ENCODE measurements at regions not wholly inside any gene's neighbourhood (a gene's known extent, or its start where the extent isn't known, plus 50 kb on each side); places are given as distances from the start of the nearest gene placed in this dataset.
"Not testable (repeated sequence)": the region's sequence is repeated elsewhere in the genome, so short reads cannot be mapped to it uniquely, and the experiment has no call there.

DNA sequence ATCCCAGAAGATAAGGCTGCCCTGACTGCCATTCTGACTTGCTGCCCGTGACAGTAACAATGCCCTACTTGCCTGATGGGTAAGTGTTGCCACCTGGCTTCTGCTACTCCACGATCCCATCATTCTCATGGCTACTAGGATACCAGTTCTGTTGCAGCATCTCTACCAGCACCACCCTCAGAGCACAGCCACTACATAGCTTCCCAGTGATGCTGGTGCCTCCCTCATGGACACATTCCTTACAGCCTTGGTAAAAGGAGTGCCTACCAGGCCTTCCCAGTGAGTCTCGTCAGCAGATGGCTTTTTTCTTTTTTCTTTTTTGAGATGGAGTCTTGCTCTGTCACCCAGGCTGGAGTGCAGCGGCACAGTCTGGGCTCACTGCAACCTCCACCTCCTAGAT is 84.4 kb upstream of the CMKLR1 start:
- DNase-seq = no peak

DNA sequence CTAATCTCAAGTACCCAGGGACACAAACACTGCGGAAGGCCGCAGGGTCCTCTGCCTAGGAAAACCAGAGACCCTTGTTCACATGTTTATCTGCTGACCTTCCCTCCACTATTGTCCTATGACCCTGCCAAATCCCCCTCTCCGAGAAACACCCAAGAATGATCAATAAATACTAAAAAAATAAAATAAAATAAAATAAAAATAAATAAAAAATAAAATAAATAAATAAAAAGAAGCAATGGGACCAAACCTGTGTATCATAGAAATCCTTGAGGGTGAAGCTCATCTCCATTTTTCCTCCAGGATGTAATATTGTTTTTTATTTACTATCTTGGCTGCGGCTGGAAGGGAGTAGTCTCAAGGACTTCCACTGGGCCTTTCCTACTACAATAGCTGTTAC is 82.0 kb upstream of the CMKLR1 start:
- DNase-seq = not testable (repeated sequence)

DNA sequence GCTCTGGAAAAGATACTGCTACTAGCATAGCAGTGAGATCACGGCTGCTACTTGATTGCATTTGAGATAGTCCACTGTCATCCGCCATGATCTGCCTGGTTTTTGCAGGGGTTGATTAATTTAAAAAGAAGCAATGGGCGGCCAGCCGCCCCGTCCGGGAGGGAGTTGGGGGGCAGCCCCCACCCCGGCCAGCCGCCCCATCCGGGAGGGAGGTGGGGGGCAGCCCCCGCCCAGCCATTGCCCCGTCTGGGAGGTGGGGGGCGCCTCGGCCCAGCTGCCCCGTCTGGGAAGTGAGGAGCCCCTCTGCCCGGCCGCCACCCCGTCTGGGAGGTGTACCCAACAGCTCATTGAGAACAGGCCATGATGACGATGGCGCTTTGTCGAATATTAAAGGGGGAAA is 81.3 kb upstream of the CMKLR1 start:
- DNase-seq = not testable (repeated sequence)

DNA sequence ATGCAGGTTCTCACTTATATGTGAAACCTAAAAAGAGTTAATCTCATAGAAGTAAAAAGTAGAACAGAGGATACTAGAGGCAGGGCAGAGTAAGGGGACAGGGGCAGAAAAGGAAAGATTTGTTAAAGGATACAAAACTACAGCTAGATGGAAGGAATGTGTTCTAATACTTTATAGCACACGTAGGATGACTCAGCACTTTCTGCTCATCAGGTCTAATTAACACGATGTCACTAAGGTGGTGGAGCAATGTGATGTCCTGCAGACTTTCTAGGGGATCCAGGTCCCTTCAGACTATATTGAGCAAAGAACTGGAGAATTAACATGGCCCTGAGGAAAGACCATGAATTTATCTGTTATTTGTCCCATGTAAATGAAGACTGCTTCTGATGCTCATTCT is 80.8 kb upstream of the CMKLR1 start:
- DNase-seq = no peak

DNA sequence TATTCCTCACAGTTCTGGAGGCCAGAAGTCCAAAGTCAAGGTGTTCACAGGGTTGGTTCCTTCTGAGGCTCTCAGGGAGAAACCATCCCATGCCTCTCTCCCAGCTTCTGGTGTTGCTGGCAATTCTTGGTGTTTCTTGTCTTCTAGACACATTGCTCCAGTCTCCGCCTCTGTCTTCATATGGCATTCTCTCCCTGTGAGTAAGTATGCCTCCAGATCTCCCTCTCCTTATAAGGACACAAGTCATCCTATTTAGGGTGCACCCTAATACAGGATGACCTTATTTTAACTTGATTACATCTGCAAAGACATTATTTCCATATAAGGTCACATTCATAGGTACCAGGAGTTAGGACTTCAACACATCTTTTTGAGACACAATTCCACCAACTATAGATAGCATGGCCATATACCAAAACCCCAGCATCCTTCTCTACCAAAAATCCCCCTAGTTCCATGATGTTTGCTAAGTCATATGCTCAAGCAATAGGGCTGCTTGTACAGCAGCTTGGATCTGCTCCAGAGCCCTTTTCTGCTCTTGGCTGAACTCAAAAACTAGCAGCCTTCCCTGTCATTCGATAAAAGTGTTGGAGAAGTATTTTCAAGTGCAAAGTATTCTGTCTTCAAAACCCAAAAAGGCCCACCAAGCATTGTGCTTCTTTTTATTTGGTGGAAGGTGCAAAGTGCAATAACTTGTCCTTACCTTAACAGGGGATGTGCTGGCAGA is 79.2 kb upstream of the CMKLR1 start:
- DNase-seq = no peak

DNA sequence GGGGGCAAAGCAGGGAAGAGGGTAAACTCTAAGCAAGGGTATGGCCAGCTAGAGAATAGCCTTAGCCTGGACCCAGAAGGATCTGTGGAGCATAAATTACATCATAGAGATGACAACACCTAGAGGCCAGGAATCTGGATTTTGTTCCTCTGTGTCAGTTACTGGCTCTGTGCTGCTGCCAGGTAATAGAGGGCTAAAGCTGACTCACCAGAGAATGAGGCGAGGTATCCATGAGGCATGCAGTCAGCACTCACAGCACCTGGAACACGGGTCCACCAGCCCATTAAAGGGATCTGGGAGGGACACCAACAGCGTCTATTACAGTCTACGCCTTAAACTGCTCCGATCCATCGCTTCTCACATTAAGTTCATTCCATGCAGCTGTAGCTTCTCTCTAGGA is 74.9 kb upstream of the CMKLR1 start:
- no peak for DNase-seq

DNA sequence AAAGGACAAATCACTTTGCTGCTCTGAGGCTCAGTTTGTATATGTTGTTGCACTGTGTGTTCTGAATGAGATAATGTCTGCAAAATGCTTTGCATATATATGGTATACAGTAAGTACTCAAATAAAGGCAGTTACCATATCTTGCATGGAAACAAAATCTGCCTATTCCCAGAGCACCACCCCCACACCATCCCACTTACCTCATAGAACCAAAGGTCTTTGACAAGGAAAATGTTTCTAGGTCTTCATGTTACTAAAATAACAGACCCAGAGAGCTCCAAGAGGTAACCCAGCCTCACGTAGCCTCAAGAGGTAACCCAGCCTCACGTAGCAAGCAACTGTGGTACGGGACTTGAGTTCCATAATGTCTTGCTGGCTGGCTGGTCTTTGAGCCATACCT is 71.6 kb upstream of the CMKLR1 start:
- DNase-seq = no peak

DNA sequence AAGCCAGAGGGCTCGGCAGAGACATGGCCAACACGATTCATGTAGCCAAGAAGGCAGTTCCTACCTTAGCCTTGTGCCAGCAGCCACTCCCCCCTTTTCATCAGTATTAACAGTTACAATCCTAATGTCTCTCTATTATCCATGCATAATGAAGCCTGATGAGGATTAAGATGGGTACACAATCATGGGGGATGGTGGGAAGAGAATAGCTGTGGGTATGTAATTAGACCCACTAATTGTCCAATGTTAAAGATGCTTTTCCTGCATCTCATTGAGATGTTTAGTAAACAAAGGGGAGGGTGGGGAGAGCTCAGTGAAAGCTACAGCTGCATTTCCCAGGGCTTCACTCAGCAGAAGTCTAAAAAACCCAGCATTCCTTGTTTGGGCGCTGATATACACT is 70.4 kb upstream of the CMKLR1 start:
- no peak for DNase-seq

DNA sequence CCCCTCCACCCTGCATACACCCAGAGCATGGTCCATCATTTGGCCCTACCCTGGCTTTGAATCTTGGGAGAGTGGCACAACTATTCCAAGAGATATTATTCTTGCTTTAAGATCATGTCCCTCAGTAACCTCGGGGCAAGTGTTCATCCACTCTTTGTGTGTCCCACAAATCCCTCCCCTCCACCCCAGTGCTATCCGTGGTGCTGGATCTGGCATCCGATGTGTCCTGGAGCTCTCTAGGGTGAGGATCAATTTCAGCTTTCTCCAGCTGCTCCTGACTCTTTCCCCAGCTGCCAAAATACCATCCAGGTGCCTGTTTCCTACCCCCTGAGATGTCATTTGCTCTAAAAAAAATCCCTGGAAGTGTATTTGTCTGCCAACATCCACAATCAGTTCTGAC is 64.8 kb upstream of the CMKLR1 start:
- DNase-seq = no peak

DNA sequence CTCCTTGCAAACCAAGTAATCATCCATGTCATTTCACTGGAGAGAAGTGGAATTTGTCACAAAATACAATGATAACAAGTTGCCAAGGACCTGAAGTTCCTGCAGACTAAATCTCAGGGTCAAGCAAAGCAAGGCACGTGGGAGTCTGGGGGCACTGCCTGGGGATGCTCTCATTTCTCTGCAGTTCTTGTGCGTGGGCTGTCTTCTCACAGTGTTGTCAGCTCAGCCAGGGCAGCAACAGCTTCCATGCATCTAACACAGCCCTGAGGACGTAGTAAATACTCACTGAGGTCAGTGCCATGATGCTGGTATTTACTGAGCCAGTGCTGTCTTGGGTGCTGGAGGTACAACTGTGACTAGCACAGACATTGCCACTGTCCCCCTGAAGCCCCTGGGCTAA is 62.9 kb upstream of the CMKLR1 start:
- no peak for DNase-seq

DNA sequence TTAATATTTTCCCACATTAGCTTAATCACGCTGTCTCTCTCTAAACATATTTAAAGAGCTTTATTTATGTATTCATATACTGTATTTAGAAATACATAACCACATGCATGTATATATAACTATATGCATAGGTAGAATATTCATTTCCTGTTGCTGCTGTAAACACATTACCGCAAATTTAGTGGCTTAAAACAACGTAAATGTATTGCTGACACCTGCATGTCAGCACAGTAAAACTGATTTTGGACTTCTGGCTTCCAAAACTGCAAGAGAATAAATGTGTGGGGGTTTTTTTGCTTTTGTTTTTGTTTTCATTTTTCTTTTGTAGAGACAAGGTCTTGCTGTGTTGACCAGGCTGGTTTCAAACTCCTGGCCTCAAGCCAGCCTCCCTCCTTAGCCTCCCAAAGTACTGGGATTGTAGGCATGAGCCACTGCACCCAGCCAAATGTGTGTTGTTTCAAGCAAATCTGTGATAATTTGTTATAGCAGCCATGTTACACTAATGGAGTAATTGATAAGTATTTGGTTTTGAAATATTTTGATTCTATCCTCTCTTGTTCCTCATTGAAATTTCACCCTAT is 61.9 kb upstream of the CMKLR1 start:
- DNase-seq = no peak

DNA sequence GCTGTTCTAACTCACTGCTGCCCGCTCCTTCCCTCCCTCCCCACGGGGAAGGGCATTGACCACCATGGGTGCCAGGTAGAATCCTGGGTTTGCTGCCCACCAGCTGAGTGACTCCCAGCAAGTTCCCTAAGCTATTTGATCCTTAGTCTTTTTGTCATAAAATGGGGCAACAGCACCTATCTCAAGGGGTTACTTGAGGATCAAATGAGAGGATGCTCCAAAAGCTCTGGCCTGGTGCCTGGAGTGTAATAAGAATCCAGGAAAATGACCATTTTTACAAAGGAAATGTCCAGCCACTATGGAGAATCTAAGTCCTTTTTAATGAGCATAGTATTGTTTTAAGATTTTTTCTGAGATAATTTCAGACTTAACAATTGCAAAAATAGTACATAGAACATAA is 61.4 kb upstream of the CMKLR1 start:
- no peak for DNase-seq

DNA sequence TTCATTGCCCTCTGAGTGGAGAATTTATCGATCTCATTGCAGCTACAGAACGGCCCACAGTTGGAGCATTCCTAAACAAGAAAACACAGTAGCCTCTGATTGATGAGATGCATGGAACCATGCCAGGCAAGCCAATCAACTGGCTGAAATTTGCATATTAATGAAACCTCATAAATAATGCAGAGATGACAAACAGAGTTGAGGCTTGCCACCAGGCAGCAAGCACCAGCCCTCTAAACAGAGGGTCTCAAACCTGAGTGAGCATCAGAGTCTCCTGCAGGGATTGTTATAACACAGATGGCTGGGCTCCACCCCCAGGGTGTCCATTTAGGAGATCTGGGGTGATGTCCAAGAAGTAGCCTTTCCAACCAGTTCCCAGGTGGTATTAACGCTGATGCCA is 60.9 kb upstream of the CMKLR1 start:
- no peak for DNase-seq

DNA sequence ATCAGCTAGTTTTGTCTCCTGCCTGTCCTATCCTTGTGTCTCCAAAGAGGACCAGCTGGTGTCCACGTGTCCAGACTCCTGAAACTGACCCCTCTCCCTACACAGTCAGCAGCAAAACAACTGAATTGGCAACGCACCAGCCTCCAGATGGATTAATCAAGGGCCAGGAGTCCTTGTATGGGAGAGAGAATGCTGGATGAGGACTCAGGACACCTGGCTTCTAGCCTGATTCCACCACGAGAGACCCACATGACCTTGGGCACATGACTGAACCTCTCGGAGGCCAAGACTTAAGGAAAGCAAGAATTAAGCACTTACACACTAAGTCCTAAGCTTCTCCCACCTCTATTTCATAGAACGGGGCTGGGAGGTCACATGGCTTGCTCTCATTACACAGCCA is 60.4 kb upstream of the CMKLR1 start:
- no peak for DNase-seq

DNA sequence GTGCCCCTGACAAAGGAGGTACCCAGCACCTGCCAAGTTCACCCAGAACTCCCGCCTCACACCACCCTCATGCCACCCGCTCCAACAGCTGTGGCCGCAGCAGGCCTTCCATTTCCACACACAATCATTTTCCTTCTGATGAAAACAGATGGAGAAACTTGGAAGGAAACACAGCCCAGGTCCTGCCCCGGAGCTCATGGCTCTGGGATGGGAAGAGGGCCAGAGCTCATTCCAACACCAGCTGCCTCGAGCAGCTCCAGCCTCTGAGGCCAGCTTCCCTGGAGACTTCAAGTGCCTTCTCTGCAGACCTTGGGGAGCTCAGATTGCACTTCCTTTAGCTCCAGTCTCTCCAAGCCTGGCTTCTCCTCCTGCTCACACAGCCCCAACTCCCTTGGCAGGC is 55.1 kb upstream of the CMKLR1 start:
- peak in 1 of 3 experiments; percentile 73 for DNase-seq

DNA sequence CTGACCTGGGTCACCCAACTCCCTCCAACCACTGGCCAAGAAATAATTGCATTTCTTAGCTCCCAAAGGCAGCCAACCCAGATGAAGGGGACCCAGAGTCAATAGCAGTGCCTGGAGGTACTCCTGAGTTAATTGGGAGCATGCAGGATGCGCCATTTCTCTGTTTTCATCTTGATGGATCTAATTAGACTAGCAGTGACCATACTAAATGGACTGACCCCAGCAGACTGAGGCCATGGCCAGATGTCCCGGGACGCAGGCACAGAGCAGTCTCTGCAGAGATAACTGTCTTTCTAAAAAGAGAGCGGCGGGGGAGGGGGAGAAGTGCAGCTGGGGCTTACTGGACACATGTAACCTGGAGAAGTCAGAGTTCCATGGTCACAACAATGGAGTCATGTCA is 53.2 kb upstream of the CMKLR1 start:
- no peak for DNase-seq

DNA sequence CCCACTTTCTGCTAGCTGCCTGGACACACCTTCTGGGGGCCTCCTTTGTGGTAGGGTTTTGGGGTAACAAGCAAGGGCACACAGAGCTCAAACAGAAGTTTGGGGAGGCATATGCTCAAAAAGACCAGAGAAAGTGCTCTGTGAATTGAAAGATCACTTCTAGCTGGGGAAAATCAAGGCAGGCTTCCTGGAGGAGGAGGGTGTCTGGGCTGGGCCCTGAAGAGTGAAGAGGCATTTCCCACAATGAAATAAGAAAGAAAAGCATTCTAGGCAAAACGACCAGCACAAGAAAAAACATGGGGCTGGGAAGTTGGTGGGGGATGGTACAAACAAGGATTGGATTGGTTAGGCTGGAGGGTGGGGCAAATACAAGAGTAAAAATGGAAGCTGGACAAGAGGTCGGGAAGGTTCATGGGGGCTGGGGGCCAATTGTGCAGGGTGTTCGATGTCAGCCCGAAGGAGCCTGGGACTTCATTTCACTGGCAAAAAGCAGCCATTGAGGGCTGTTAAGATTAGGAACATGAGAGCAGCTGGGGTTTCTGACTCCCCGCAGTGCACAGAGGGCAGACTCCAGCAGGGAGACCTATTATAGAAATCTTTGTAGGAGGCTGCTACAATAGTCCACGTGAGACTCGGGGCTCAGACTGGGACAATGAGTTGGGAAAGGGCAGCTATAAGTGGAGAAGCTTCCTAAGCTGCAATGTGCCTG is 51.5 kb upstream of the CMKLR1 start:
- peak; percentile 12 to 30 (median 14) for DNase-seq

DNA sequence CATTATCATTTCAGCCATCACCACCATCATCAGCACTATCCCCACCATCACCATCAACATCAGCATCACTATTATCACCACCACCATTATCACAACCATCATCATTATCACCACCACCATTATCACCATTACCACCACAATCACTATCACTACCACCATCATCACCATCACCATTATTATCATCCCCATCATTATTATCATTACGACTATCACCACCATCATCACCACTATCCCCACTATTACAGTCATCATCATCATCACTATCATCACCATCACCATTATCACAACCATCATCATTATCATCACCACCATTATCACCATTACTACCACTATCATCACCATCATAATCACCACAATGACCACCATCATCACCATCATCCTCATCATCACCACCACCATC is 50.4 kb upstream of the CMKLR1 start:
- no peak for DNase-seq

Measured in NCI-H1417 (cell line).